D721Med (cell line): ENCODE measurements at regions not wholly inside any gene's neighbourhood (a gene's known extent, or its start where the extent isn't known, plus 50 kb on each side); places are given as distances from the start of the nearest gene placed in this dataset.

ENCODE experiments used
- DNase-seq: peaks from one replicate; pipeline ENCODE4 v3.0.0; 2011; ENCODE audit warnings: low spot score; ENCODE audit not compliant: insufficient read length
- FAIRE-seq: peaks from 2 replicates; lab custom pipeline; 2011; peaks lifted over from hg19 to GRCh38; lab: Jason Lieb, UNC
- CTCF ChIP-seq: IDR thresholded peaks from 2 replicates; pipeline ENCODE4 v1.5.1; 2012; ENCODE audit warnings: mild to moderate bottlenecking, control low read depth; ENCODE audit not compliant: insufficient read depth; ENCODE audit errors: missing control alignments

DNA sequence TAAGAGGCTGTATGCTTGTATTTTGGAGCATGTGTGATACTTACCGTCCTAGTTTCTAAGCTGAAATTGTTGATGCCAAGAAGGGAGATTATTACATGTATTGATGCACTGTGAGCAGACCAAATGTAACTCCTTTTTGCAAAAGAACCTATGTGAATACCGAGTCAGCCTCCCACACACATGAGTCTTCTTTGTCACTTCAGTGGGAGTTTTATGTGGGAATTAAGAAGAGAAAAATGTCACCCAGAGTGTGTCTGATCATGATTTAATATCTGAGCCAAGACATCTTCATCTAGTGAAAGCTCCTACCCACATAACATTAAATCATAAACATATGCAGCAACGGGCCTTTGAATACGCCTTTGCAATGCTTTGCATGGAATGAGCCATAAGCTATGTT, 380.3 kb upstream of the ACTBL2 start:
- TF ChIP-seq CTCF = no peak
- FAIRE-seq (no peak), DNase-seq (no peak)

- FAIRE-seq = no peak
- DNase-seq = no peak
- TF ChIP-seq CTCF = no peak
These were observed 379.9 kb upstream of the ACTBL2 start for GRCh38 chr5:57862471-57862911.

DNA sequence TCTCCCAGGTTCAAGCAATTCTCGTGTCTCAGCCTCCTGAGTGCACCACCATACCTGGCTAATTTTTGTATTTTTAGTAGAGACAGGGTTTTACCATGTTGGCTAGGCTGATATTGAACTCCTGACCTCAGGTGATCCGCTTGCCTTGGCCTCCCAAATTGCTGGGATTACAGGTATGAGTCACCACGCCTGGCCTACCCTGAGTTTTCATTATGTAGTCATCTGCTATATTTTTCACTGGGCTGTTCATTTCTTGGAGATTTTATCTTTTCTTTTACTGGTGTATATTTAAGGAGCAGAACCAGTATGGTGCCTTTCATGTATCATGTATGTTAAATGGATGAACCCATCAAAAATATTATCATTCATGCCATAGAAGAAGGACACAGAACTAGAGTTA, 377.0 kb upstream of the ACTBL2 start:
- FAIRE-seq (no peak), DNase-seq (no peak)
- no peak for TF ChIP-seq CTCF

GRCh38 chr5:57858905-57859304, 376.3 kb upstream of the ACTBL2 start:
- DNase-seq (no peak), FAIRE-seq (no peak)
- TF ChIP-seq CTCF = no peak

GRCh38 chr5:57857696-57858095, 375.1 kb upstream of the ACTBL2 start:
- FAIRE-seq (no peak), DNase-seq (no peak)
- TF ChIP-seq CTCF = no peak

GRCh38 chr5:57855831-57856230, 373.2 kb upstream of the ACTBL2 start:
- no peak for DNase-seq
- FAIRE-seq = no peak
- no peak for TF ChIP-seq CTCF

DNA sequence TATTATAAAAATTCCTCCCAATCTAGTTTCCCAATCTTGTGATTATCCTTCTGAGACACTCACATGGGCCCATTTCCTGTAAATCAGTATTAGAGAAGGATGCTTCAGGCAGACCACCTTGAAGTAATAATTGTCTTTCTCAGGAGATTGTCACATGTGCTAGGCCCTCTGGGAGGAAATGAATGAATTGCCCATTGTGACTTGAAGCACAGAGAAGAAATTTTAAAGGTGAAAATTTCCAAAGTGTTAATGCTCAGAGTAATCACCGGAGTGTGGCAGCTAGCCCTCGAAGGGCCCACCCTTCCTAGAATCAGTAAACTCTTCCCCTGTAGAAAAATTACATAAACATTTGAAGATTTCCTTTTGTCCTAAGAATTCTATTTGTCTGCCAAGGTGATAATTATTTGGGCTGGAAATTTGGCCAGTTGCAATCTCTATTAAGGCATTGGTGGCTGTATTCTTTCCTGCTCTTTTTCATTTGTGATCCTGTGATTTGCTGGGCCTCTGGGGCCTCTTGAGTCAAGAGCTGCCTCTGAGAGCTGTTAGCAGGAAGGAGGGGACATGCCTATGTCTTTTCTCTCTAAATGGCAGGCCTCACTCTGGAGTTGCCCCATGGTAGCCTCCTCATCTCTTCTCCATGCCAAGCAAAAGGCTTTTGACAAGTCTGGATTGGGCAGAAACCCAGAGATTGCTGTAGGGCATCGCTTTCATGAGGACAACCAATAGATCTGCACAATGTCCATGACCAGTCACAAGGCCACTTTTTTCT, 371.5 kb upstream of the ACTBL2 start:
- TF ChIP-seq CTCF = no peak
- DNase-seq (no peak), FAIRE-seq (no peak)
